ENCODE measurements at regions not wholly inside any gene's neighbourhood (a gene's known extent, or its start where the extent isn't known, plus 50 kb on each side); places are given as distances from the start of the nearest gene placed in this dataset.

DNA sequence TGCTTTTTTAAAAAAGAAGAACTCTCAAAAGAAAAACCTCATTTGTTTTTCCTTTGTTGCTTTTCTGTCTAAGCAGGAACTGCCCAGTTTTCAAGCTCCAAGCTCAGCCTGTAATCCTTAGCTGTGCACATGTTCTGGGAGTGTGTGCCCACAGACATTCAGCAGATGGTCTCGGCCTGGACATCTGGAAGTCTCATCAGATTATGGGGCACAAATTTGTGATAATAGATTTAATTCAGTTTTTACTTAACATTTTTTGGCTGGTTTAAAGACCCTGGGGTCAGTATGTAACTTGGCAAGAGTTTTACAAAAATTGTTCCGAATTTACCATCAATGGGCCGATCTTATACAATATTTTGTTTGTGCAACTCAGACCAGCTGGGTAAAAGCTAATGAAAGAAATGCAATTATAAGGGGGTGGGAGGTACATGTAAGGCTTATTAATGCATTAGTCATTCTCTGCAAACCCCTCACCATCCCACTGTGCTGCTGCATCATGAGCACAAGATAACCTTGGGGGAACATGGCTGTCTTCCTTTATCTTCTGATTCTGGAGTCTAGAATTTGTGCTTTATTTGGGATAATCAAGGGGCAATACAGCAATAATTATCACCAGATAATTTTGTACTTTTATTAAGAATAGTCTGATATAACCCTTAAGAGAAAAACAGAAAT, 86.9 kb upstream of the PHOX2B start:
- intact Hi-C loops (cut with micrococcal nuclease; ENCODE audit: unreplicated experiment) = no loop called here
- no peak for TF ChIP-seq POLR2AphosphoS5 (IDR thresholded peaks at IDR 0.05; ENCODE audit: low read depth, low read length)
- TF ChIP-seq TCF7L2 (IDR thresholded peaks at IDR 0.05; ENCODE audit: low read depth, low read length) = no peak
- no peak for TF ChIP-seq SIN3A (IDR thresholded peaks at IDR 0.05; ENCODE audit: borderline replicate concordance, insufficient read depth, low read depth, low read length)
- TF ChIP-seq, protein P1, sequence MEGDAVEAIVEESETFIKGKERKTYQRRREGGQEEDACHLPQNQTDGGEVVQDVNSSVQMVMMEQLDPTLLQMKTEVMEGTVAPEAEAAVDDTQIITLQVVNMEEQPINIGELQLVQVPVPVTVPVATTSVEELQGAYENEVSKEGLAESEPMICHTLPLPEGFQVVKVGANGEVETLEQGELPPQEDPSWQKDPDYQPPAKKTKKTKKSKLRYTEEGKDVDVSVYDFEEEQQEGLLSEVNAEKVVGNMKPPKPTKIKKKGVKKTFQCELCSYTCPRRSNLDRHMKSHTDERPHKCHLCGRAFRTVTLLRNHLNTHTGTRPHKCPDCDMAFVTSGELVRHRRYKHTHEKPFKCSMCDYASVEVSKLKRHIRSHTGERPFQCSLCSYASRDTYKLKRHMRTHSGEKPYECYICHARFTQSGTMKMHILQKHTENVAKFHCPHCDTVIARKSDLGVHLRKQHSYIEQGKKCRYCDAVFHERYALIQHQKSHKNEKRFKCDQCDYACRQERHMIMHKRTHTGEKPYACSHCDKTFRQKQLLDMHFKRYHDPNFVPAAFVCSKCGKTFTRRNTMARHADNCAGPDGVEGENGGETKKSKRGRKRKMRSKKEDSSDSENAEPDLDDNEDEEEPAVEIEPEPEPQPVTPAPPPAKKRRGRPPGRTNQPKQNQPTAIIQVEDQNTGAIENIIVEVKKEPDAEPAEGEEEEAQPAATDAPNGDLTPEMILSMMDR (IDR thresholded peaks at IDR 0.05) = no peak
- TF ChIP-seq, protein P2, sequence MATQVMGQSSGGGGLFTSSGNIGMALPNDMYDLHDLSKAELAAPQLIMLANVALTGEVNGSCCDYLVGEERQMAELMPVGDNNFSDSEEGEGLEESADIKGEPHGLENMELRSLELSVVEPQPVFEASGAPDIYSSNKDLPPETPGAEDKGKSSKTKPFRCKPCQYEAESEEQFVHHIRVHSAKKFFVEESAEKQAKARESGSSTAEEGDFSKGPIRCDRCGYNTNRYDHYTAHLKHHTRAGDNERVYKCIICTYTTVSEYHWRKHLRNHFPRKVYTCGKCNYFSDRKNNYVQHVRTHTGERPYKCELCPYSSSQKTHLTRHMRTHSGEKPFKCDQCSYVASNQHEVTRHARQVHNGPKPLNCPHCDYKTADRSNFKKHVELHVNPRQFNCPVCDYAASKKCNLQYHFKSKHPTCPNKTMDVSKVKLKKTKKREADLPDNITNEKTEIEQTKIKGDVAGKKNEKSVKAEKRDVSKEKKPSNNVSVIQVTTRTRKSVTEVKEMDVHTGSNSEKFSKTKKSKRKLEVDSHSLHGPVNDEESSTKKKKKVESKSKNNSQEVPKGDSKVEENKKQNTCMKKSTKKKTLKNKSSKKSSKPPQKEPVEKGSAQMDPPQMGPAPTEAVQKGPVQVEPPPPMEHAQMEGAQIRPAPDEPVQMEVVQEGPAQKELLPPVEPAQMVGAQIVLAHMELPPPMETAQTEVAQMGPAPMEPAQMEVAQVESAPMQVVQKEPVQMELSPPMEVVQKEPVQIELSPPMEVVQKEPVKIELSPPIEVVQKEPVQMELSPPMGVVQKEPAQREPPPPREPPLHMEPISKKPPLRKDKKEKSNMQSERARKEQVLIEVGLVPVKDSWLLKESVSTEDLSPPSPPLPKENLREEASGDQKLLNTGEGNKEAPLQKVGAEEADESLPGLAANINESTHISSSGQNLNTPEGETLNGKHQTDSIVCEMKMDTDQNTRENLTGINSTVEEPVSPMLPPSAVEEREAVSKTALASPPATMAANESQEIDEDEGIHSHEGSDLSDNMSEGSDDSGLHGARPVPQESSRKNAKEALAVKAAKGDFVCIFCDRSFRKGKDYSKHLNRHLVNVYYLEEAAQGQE (IDR thresholded peaks at IDR 0.05; ENCODE audit: insufficient read depth in 1 of 2, low read depth in 2 of 2, low read length in 1 of 2) = no peak
- Histone ChIP-seq H3K27me3 (ENCODE audit: control insufficient read depth, insufficient read depth, low read length) (no peaks in the 10 kb centered on the region), H3K27ac (ENCODE audit: low read length) (no peak overlapping the region), H3K9me3 (ENCODE audit: control insufficient read depth, insufficient read depth, low read depth, low read length) (no peaks in the 10 kb centered on the region), H3K4me3 (ENCODE audit: low read depth in 2 of 2, low read length in 2 of 2) (no peak overlapping the region), H3K36me3 (ENCODE audit: control insufficient read depth, insufficient read depth, low read length) (no peaks in the 10 kb centered on the region), H3K4me1 (ENCODE audit: control insufficient read depth, insufficient read depth, low read length) (no peaks in the 10 kb centered on the region)
- DNase-seq (ENCODE audit: low read depth, low spot score) (no peak), ATAC-seq (no peak)
- ChIA-PET POLR2A (no interaction called here), CTCF (no interaction called here)
- no TSS peak for BruUV-seq (replicated peaks)
- in situ Hi-C loops (cut with HindIII; ENCODE audit: low pct_unique_long_range_greater_than_20kb, low sequenced_read_pairs) = no loop called here

DNA sequence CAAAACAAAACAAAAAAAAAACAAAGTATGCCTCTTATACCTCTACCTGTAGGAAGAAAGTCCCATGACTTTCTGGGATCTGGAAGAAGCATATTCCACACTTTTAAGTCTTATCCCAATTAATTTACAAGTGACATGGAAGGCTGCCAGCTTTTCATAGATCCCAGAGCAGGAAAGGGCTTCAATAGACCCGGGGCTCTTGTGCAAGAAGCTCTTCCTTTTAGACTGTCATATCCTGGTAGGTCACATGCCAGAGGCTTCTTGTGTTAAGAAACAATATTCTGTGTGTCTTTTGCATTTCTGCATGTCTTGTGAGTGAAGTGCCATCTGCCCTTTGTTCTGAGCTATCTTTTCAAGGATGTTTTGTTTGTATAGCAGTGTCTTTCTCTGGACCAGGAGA, 84.4 kb upstream of the PHOX2B start:
- Histone ChIP-seq H3K4me3 (ENCODE audit: low read depth in 2 of 2, low read length in 2 of 2) (no peak overlapping the region), H3K27me3 (ENCODE audit: control insufficient read depth, insufficient read depth, low read length) (no peaks in the 10 kb centered on the region), H3K9me3 (ENCODE audit: control insufficient read depth, insufficient read depth, low read depth, low read length) (no peaks in the 10 kb centered on the region), H3K36me3 (ENCODE audit: control insufficient read depth, insufficient read depth, low read length) (no peaks in the 10 kb centered on the region), H3K4me1 (ENCODE audit: control insufficient read depth, insufficient read depth, low read length) (no peaks in the 10 kb centered on the region), H3K27ac (ENCODE audit: low read length) (no peak overlapping the region)
- ChIA-PET POLR2A (no interaction called here), CTCF (no interaction called here)
- no peak for DNase-seq (ENCODE audit: low read depth, low spot score)
- BruUV-seq (replicated peaks) = no TSS peak
- in situ Hi-C loops (cut with HindIII; ENCODE audit: low pct_unique_long_range_greater_than_20kb, low sequenced_read_pairs) = no loop called here
- TF ChIP-seq POLR2AphosphoS5 (IDR thresholded peaks at IDR 0.05; ENCODE audit: low read depth, low read length) (no peak), SIN3A (IDR thresholded peaks at IDR 0.05; ENCODE audit: borderline replicate concordance, insufficient read depth, low read depth, low read length) (no peak), TCF7L2 (IDR thresholded peaks at IDR 0.05; ENCODE audit: low read depth, low read length) (no peak)
- intact Hi-C loops (cut with micrococcal nuclease; ENCODE audit: unreplicated experiment) = no loop called here
- no peak for ATAC-seq

DNA sequence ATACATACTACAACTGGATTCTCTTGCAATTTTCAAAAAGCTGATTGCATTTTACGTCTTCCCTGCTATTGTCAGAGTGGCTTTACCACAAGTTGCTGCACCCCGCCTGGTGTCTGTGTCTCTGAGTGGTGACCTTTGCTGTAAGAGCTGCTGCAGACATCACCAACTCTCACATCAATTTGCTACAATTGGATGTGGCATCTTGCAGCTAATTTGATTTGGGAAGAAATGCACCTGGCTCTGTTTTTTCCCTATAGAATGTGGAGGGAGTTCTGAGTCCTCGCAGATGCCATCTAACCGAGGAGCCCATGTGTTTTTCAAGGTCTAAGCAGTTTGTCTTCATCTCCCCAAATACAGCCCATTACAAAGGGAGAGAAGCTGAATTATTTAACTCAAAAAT, 73.8 kb upstream of the PHOX2B start:
- CTCF ChIA-PET = no interaction called here
- POLR2A ChIA-PET = no interaction called here
- intact Hi-C loops (cut with micrococcal nuclease; ENCODE audit: unreplicated experiment) = no loop called here

More for the DNA sequence above, 73.8 kb upstream of the PHOX2B start:
- no TSS peak for BruUV-seq (replicated peaks)
- Histone ChIP-seq H3K9me3 (ENCODE audit: control insufficient read depth, insufficient read depth, low read depth, low read length) (no peaks in the 10 kb centered on the region), H3K4me3 (ENCODE audit: low read depth in 2 of 2, low read length in 2 of 2) (no peak overlapping the region), H3K4me1 (ENCODE audit: control insufficient read depth, insufficient read depth, low read length) (no peaks in the 10 kb centered on the region), H3K27ac (ENCODE audit: low read length) (no peak overlapping the region), H3K27me3 (ENCODE audit: control insufficient read depth, insufficient read depth, low read length) (peaks cover 3% of the 10 kb centered on the region), H3K36me3 (ENCODE audit: control insufficient read depth, insufficient read depth, low read length) (no peaks in the 10 kb centered on the region)
- TF ChIP-seq TCF7L2 (IDR thresholded peaks at IDR 0.05; ENCODE audit: low read depth, low read length) = no peak
- TF ChIP-seq SIN3A (IDR thresholded peaks at IDR 0.05; ENCODE audit: borderline replicate concordance, insufficient read depth, low read depth, low read length) = no peak
- in situ Hi-C loops (cut with HindIII; ENCODE audit: low pct_unique_long_range_greater_than_20kb, low sequenced_read_pairs) = no loop called here
- no peak for DNase-seq (ENCODE audit: low read depth, low spot score)
- ATAC-seq = no peak

All from Panc1 (cell line).